ENCODE measurements at regions not wholly inside any gene's neighbourhood (a gene's known extent, or its start where the extent isn't known, plus 50 kb on each side); places are given as distances from the start of the nearest gene placed in this dataset.
"Not testable (repeated sequence)": the region's sequence is repeated elsewhere in the genome, so short reads cannot be mapped to it uniquely, and the experiment has no call there.

- H3K36me3 ChIP-seq (ENCODE audit: insufficient read depth, low read length) = no peaks in the 10 kb centered on the region
- TF ChIP-seq EZH2phosphoT487 (IDR thresholded peaks at IDR 0.05; ENCODE audit: borderline replicate concordance) = no peak
- TF ChIP-seq CTCF (conservative IDR thresholded peaks at IDR 0.05; ENCODE audit: low read length) = no peak
- H2AFZ ChIP-seq (ENCODE audit: low read length) = no peak overlapping the region
- no peak overlapping the region for H3K4me2 ChIP-seq (ENCODE audit: low read depth, low read length, poor library complexity, severe bottlenecking)
- no peak overlapping the region for H3K4me3 ChIP-seq (ENCODE audit: low read length, poor library complexity, severe bottlenecking)
- H3K27me3 ChIP-seq (ENCODE audit: insufficient read depth, low read length, poor library complexity, severe bottlenecking) = no peaks in the 10 kb centered on the region
- H3K9me3 ChIP-seq (ENCODE audit: insufficient read depth, low read depth, low read length) = no peaks in the 10 kb centered on the region
- H3K4me1 ChIP-seq (ENCODE audit: insufficient read depth, low read length, poor library complexity, severe bottlenecking) = no peaks in the 10 kb centered on the region
- H3K9me2 ChIP-seq (replicated peaks; ENCODE audit: low read depth, low read length) = no peaks in the 10 kb centered on the region
- H3K9ac ChIP-seq (ENCODE audit: low read depth, low read length, poor library complexity, severe bottlenecking) = no peak overlapping the region
- no peaks in the 10 kb centered on the region for H4K20me1 ChIP-seq (ENCODE audit: insufficient read depth, low read length, poor library complexity, severe bottlenecking)
- H3K79me2 ChIP-seq (ENCODE audit: insufficient read depth, low read length) = no peaks in the 10 kb centered on the region
- no peaks in the 10 kb centered on the region for H3F3A ChIP-seq (ENCODE audit: low read depth)
Measured at GRCh38 chr16:29290631-29291247, 115.8 kb downstream of the NPIPB11 start.

- not testable (repeated sequence) for H3F3A ChIP-seq (ENCODE audit: low read depth); H2AFZ ChIP-seq (ENCODE audit: low read length); H4K20me1 ChIP-seq (ENCODE audit: insufficient read depth, low read length, poor library complexity, severe bottlenecking); H3K9me2 ChIP-seq (replicated peaks; ENCODE audit: low read depth, low read length); H3K9ac ChIP-seq (ENCODE audit: low read depth, low read length, poor library complexity, severe bottlenecking); H3K79me2 ChIP-seq (ENCODE audit: insufficient read depth, low read length); H3K4me1 ChIP-seq (ENCODE audit: insufficient read depth, low read length, poor library complexity, severe bottlenecking); H3K4me3 ChIP-seq (ENCODE audit: low read length, poor library complexity, severe bottlenecking); H3K36me3 ChIP-seq (ENCODE audit: insufficient read depth, low read length); H3K27me3 ChIP-seq (ENCODE audit: insufficient read depth, low read length, poor library complexity, severe bottlenecking); H3K9me3 ChIP-seq (ENCODE audit: insufficient read depth, low read depth, low read length); H3K4me2 ChIP-seq (ENCODE audit: low read depth, low read length, poor library complexity, severe bottlenecking)
Measured at GRCh38 chr16:29289516-29290239, 116.8 kb downstream of the NPIPB11 start.

- not testable (repeated sequence) for H2AFZ ChIP-seq (ENCODE audit: low read length); H3K9me2 ChIP-seq (replicated peaks; ENCODE audit: low read depth, low read length); H3K36me3 ChIP-seq (ENCODE audit: insufficient read depth, low read length); H3K4me2 ChIP-seq (ENCODE audit: low read depth, low read length, poor library complexity, severe bottlenecking); H3K4me1 ChIP-seq (ENCODE audit: insufficient read depth, low read length, poor library complexity, severe bottlenecking); H3K79me2 ChIP-seq (ENCODE audit: insufficient read depth, low read length); H4K20me1 ChIP-seq (ENCODE audit: insufficient read depth, low read length, poor library complexity, severe bottlenecking); H3K4me3 ChIP-seq (ENCODE audit: low read length, poor library complexity, severe bottlenecking); H3F3A ChIP-seq (ENCODE audit: low read depth); H3K9ac ChIP-seq (ENCODE audit: low read depth, low read length, poor library complexity, severe bottlenecking); H3K27me3 ChIP-seq (ENCODE audit: insufficient read depth, low read length, poor library complexity, severe bottlenecking); H3K9me3 ChIP-seq (ENCODE audit: insufficient read depth, low read depth, low read length)
Measured at GRCh38 chr16:29288711-29289474, 117.6 kb downstream of the NPIPB11 start.

GRCh38 chr16:29287871-29288535 is 118.5 kb downstream of the NPIPB11 start:
- not testable (repeated sequence) for H3K9ac ChIP-seq (ENCODE audit: low read depth, low read length, poor library complexity, severe bottlenecking); H3K9me3 ChIP-seq (ENCODE audit: insufficient read depth, low read depth, low read length); H3K36me3 ChIP-seq (ENCODE audit: insufficient read depth, low read length); H2AFZ ChIP-seq (ENCODE audit: low read length); H3K4me1 ChIP-seq (ENCODE audit: insufficient read depth, low read length, poor library complexity, severe bottlenecking); H3F3A ChIP-seq (ENCODE audit: low read depth); H3K79me2 ChIP-seq (ENCODE audit: insufficient read depth, low read length); H3K4me2 ChIP-seq (ENCODE audit: low read depth, low read length, poor library complexity, severe bottlenecking); H4K20me1 ChIP-seq (ENCODE audit: insufficient read depth, low read length, poor library complexity, severe bottlenecking); H3K4me3 ChIP-seq (ENCODE audit: low read length, poor library complexity, severe bottlenecking); H3K27me3 ChIP-seq (ENCODE audit: insufficient read depth, low read length, poor library complexity, severe bottlenecking); H3K9me2 ChIP-seq (replicated peaks; ENCODE audit: low read depth, low read length)

GRCh38 chr16:29287246-29287645 is 119.3 kb downstream of the NPIPB11 start:
- not testable (repeated sequence) for H3K27me3 ChIP-seq (ENCODE audit: insufficient read depth, low read length, poor library complexity, severe bottlenecking); H3K79me2 ChIP-seq (ENCODE audit: insufficient read depth, low read length); H3K4me3 ChIP-seq (ENCODE audit: low read length, poor library complexity, severe bottlenecking); H3K4me1 ChIP-seq (ENCODE audit: insufficient read depth, low read length, poor library complexity, severe bottlenecking); H2AFZ ChIP-seq (ENCODE audit: low read length); H4K20me1 ChIP-seq (ENCODE audit: insufficient read depth, low read length, poor library complexity, severe bottlenecking); H3F3A ChIP-seq (ENCODE audit: low read depth); H3K36me3 ChIP-seq (ENCODE audit: insufficient read depth, low read length); H3K9ac ChIP-seq (ENCODE audit: low read depth, low read length, poor library complexity, severe bottlenecking); H3K9me3 ChIP-seq (ENCODE audit: insufficient read depth, low read depth, low read length); H3K9me2 ChIP-seq (replicated peaks; ENCODE audit: low read depth, low read length); H3K4me2 ChIP-seq (ENCODE audit: low read depth, low read length, poor library complexity, severe bottlenecking)

- H3K36me3 ChIP-seq (ENCODE audit: insufficient read depth, low read length); H4K20me1 ChIP-seq (ENCODE audit: insufficient read depth, low read length, poor library complexity, severe bottlenecking); H3K4me2 ChIP-seq (ENCODE audit: low read depth, low read length, poor library complexity, severe bottlenecking); H3K79me2 ChIP-seq (ENCODE audit: insufficient read depth, low read length); H3K4me1 ChIP-seq (ENCODE audit: insufficient read depth, low read length, poor library complexity, severe bottlenecking); H3F3A ChIP-seq (ENCODE audit: low read depth); H3K9me2 ChIP-seq (replicated peaks; ENCODE audit: low read depth, low read length); H3K27me3 ChIP-seq (ENCODE audit: insufficient read depth, low read length, poor library complexity, severe bottlenecking); H3K9ac ChIP-seq (ENCODE audit: low read depth, low read length, poor library complexity, severe bottlenecking); H2AFZ ChIP-seq (ENCODE audit: low read length); H3K9me3 ChIP-seq (ENCODE audit: insufficient read depth, low read depth, low read length); H3K4me3 ChIP-seq (ENCODE audit: low read length, poor library complexity, severe bottlenecking): not testable (repeated sequence)
Measured at GRCh38 chr16:29286796-29287195, 119.7 kb downstream of the NPIPB11 start.

All from Loucy (cell line).